ENCODE measurements at regions not wholly inside any gene's neighbourhood (a gene's known extent, or its start where the extent isn't known, plus 50 kb on each side); places are given as distances from the start of the nearest gene placed in this dataset.

DNA sequence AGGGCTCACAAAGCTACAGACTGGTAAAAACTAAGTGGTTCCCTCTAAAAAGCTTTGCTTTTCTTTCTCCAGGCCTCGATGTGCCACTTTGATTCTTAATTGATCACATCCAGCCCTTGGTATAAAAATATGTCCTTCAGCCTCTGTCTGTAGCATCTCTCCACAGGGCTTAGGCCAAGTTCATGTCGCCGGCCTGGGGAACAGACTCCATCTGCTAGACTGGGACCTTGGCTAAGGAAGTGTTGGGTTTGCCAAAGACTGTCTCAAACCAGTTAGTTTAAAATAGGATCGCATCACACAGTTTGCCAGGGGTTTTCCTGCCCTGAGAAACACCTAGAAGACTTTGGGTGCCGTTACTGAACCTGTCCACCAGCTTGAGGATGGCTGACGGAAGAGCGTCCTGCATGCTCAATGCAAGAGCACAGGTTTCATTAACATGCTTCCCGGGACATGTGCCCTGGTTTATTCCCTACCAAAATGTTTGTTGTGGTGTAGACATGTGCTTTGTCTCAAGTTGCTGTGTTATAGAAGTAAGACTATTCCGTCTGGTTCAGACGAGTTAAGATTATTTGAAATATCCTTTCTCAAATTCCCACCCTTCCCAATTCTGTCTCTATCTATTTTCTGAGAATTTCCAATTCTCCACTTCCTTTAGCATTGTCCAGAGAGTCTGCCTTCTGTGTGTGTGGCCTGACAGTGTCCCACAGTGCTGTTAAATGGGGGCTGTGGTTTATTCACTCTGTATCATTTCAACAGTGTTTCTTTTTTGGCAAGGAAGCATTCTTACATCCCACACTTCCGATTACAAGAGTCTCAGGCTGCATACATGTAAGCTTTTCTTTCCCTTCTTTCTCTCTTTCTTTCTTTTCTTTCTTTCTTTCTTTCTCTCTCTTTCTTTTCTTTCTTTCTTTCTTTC is 334.7 kb downstream of the INHBA start:
- ATAC-seq (ENCODE audit: low read depth) (no peak), DNase-seq (ENCODE audit: low spot score) (no peak)
- Histone ChIP-seq H3K36me3 (ENCODE audit: low read depth) (no peaks in the 10 kb centered on the region), H3K4me3 (ENCODE audit: severe bottlenecking) (no peak overlapping the region), H3K27ac (ENCODE audit: poor library complexity, severe bottlenecking) (no peak overlapping the region), H3K27me3 (ENCODE audit: insufficient read depth, poor library complexity, severe bottlenecking) (no peaks in the 10 kb centered on the region), H3K4me1 (ENCODE audit: insufficient read depth, poor library complexity, severe bottlenecking) (no peaks in the 10 kb centered on the region), H3K9me3 (ENCODE audit: severe bottlenecking) (no peaks in the 10 kb centered on the region)
- TF ChIP-seq, protein P1, sequence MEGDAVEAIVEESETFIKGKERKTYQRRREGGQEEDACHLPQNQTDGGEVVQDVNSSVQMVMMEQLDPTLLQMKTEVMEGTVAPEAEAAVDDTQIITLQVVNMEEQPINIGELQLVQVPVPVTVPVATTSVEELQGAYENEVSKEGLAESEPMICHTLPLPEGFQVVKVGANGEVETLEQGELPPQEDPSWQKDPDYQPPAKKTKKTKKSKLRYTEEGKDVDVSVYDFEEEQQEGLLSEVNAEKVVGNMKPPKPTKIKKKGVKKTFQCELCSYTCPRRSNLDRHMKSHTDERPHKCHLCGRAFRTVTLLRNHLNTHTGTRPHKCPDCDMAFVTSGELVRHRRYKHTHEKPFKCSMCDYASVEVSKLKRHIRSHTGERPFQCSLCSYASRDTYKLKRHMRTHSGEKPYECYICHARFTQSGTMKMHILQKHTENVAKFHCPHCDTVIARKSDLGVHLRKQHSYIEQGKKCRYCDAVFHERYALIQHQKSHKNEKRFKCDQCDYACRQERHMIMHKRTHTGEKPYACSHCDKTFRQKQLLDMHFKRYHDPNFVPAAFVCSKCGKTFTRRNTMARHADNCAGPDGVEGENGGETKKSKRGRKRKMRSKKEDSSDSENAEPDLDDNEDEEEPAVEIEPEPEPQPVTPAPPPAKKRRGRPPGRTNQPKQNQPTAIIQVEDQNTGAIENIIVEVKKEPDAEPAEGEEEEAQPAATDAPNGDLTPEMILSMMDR (IDR thresholded peaks at IDR 0.05; ENCODE audit: poor library complexity, severe bottlenecking) = no peak

- Histone ChIP-seq H3K9me3 (ENCODE audit: severe bottlenecking) (no peaks in the 10 kb centered on the region), H3K27ac (ENCODE audit: poor library complexity, severe bottlenecking) (no peak overlapping the region), H3K27me3 (ENCODE audit: insufficient read depth, poor library complexity, severe bottlenecking) (no peaks in the 10 kb centered on the region), H3K36me3 (ENCODE audit: low read depth) (no peaks in the 10 kb centered on the region), H3K4me3 (ENCODE audit: severe bottlenecking) (no peak overlapping the region), H3K4me1 (ENCODE audit: insufficient read depth, poor library complexity, severe bottlenecking) (no peaks in the 10 kb centered on the region)
- TF ChIP-seq, protein P1 (IDR thresholded peaks at IDR 0.05; ENCODE audit: poor library complexity, severe bottlenecking) = no peak
- ATAC-seq (ENCODE audit: low read depth) (no peak), DNase-seq (ENCODE audit: low spot score) (no peak)
Measured at GRCh38 chr7:41351091-41351490, 351.8 kb downstream of the INHBA start.

GRCh38 chr7:41346878-41347277 is 356.0 kb downstream of the INHBA start:
- H3K4me3 ChIP-seq (ENCODE audit: severe bottlenecking) = no peak overlapping the region
- DNase-seq (ENCODE audit: low spot score) (no peak), ATAC-seq (ENCODE audit: low read depth) (no peak)
- no peaks in the 10 kb centered on the region for H3K9me3 ChIP-seq (ENCODE audit: severe bottlenecking)
- H3K27ac ChIP-seq (ENCODE audit: poor library complexity, severe bottlenecking) = no peak overlapping the region
- no peaks in the 10 kb centered on the region for H3K27me3 ChIP-seq (ENCODE audit: insufficient read depth, poor library complexity, severe bottlenecking)
- no peaks in the 10 kb centered on the region for H3K36me3 ChIP-seq (ENCODE audit: low read depth)
- no peaks in the 10 kb centered on the region for H3K4me1 ChIP-seq (ENCODE audit: insufficient read depth, poor library complexity, severe bottlenecking)
- TF ChIP-seq, protein P1 (IDR thresholded peaks at IDR 0.05; ENCODE audit: poor library complexity, severe bottlenecking) = no peak

GRCh38 chr7:41339913-41340676 is 362.8 kb downstream of the INHBA start:
- ATAC-seq (ENCODE audit: low read depth) (no peak), DNase-seq (ENCODE audit: low spot score) (no peak)
- Histone ChIP-seq H3K4me3 (ENCODE audit: severe bottlenecking) (no peak overlapping the region), H3K36me3 (ENCODE audit: low read depth) (no peaks in the 10 kb centered on the region), H3K9me3 (ENCODE audit: severe bottlenecking) (no peaks in the 10 kb centered on the region), H3K27ac (ENCODE audit: poor library complexity, severe bottlenecking) (no peak overlapping the region), H3K4me1 (ENCODE audit: insufficient read depth, poor library complexity, severe bottlenecking) (peaks cover 3% of the 10 kb centered on the region), H3K27me3 (ENCODE audit: insufficient read depth, poor library complexity, severe bottlenecking) (no peaks in the 10 kb centered on the region)
- TF ChIP-seq, protein P1 (IDR thresholded peaks at IDR 0.05; ENCODE audit: poor library complexity, severe bottlenecking) = no peak
